ENCODE measurements at regions not wholly inside any gene's neighbourhood (a gene's known extent, or its start where the extent isn't known, plus 50 kb on each side); places are given as distances from the start of the nearest gene placed in this dataset.
"Not testable (repeated sequence)": the region's sequence is repeated elsewhere in the genome, so short reads cannot be mapped to it uniquely, and the experiment has no call there.

- DNase-seq: no peak
Measured at GRCh38 chr2:198273660-198274059, 469.3 kb downstream of the PLCL1 start.

- not testable (repeated sequence) for DNase-seq
Measured at GRCh38 chr2:198270157-198270556, 465.8 kb downstream of the PLCL1 start.

- DNase-seq: no peak
Measured at GRCh38 chr2:198268519-198268918, 464.1 kb downstream of the PLCL1 start.

GRCh38 chr2:198259496-198259895 is 455.1 kb downstream of the PLCL1 start:
- no peak for DNase-seq

GRCh38 chr2:198254536-198255090 is 450.2 kb downstream of the PLCL1 start:
- no peak for DNase-seq

GRCh38 chr2:198253995-198254394 is 449.6 kb downstream of the PLCL1 start:
- DNase-seq: no peak

- no peak for DNase-seq
Measured at GRCh38 chr2:198252472-198252871, 448.1 kb downstream of the PLCL1 start.

GRCh38 chr2:198242093-198242492 is 437.7 kb downstream of the PLCL1 start:
- no peak for DNase-seq

GRCh38 chr2:198238429-198238828 is 434.0 kb downstream of the PLCL1 start:
- DNase-seq: no peak

GRCh38 chr2:198236338-198236737 is 431.9 kb downstream of the PLCL1 start:
- DNase-seq: no peak

- no peak for DNase-seq
Measured at GRCh38 chr2:198232281-198232680, 427.9 kb downstream of the PLCL1 start.

GRCh38 chr2:198231562-198231961 is 427.2 kb downstream of the PLCL1 start:
- no peak for DNase-seq

GRCh38 chr2:198220763-198221610 is 416.6 kb downstream of the PLCL1 start:
- no peak for DNase-seq

- DNase-seq: no peak
Measured at GRCh38 chr2:198219292-198219691, 414.9 kb downstream of the PLCL1 start.

- DNase-seq: no peak
Measured at GRCh38 chr2:198214114-198214596, 409.8 kb downstream of the PLCL1 start.

GRCh38 chr2:198213253-198213652 is 408.9 kb downstream of the PLCL1 start:
- DNase-seq: no peak

GRCh38 chr2:198211706-198212105 is 407.3 kb downstream of the PLCL1 start:
- no peak for DNase-seq

GRCh38 chr2:198203336-198204069 is 399.1 kb downstream of the PLCL1 start:
- no peak for DNase-seq

All from activated CD4-positive, alpha-beta T cell treated with anti-CD3 and anti-CD28 coated beads for 48 hours (primary cell).